Dendritic cell treated with granulocyte-macrophage colony-stimulating factor and Interleukin-4, amounts not matched to agents 40 ng/mL and 50 ng/mL, for 4 days (primary cell): ENCODE measurements at regions not wholly inside any gene's neighbourhood (a gene's known extent, or its start where the extent isn't known, plus 50 kb on each side); places are given as distances from the start of the nearest gene placed in this dataset.
"Not testable (repeated sequence)": the region's sequence is repeated elsewhere in the genome, so short reads cannot be mapped to it uniquely, and the experiment has no call there.

Experiments used
- H3K27ac Mint-ChIP-seq: one replicate; pipeline ENCODE4 v1.8.0; 2022; ENCODE audit warnings: mild to moderate bottlenecking, mixed read lengths
- H3K27me3 Mint-ChIP-seq: one replicate; pipeline ENCODE4 v1.8.0; 2022; ENCODE audit warnings: mild to moderate bottlenecking, mixed read lengths
- H3K36me3 Mint-ChIP-seq: one replicate; pipeline ENCODE4 v1.8.0; 2022; ENCODE audit warnings: low read depth, mixed read lengths
- H3K4me1 Mint-ChIP-seq: one replicate; pipeline ENCODE4 v1.8.0; 2022; ENCODE audit warnings: low read depth, mixed read lengths
- H3K4me3 Mint-ChIP-seq: one replicate; pipeline ENCODE4 v1.8.0; 2022; ENCODE audit warnings: mild to moderate bottlenecking, moderate library complexity, mixed read lengths
- H3K9me3 Mint-ChIP-seq: one replicate; pipeline ENCODE4 v1.8.0; 2022; ENCODE audit warnings: mixed read lengths
- intact Hi-C: fragments of 100-400 bp; cut with micrococcal nuclease; formaldehyde crosslinking; loops from one replicate; pipeline ENCODE4 v1.15.0; 2022

GRCh38 chr15:24076090-24076784 is 389.1 kb upstream of the NDN start:
- no peaks in the 10 kb centered on the region for H3K36me3 Mint-ChIP-seq
- intact Hi-C loops, result no loop called here
- no peaks in the 10 kb centered on the region for H3K4me1 Mint-ChIP-seq
- H3K27ac Mint-ChIP-seq, result no peak overlapping the region
- H3K4me3 Mint-ChIP-seq, result no peak overlapping the region
- H3K27me3 Mint-ChIP-seq, result no peaks in the 10 kb centered on the region
- H3K9me3 Mint-ChIP-seq, result peaks cover 31% of the 10 kb centered on the region

- Mint-ChIP-seq H3K4me1 (no peaks in the 10 kb centered on the region), H3K27ac (no peak overlapping the region), H3K27me3 (no peaks in the 10 kb centered on the region), H3K4me3 (no peak overlapping the region), H3K9me3 (peaks cover 43% of the 10 kb centered on the region), H3K36me3 (no peaks in the 10 kb centered on the region)
- intact Hi-C loops, result no loop called here
These were observed 391.4 kb upstream of the NDN start for GRCh38 chr15:24078310-24079029.

GRCh38 chr15:24088941-24089340 is 401.8 kb upstream of the NDN start:
- H3K27ac Mint-ChIP-seq, intact Hi-C loops, H3K36me3 Mint-ChIP-seq, H3K27me3 Mint-ChIP-seq, H3K4me3 Mint-ChIP-seq, H3K4me1 Mint-ChIP-seq: not testable (repeated sequence)
- H3K9me3 Mint-ChIP-seq, result peaks cover 47% of the 10 kb centered on the region

GRCh38 chr15:24101503-24101902 is 414.4 kb upstream of the NDN start:
- intact Hi-C loops, H3K27ac Mint-ChIP-seq, H3K27me3 Mint-ChIP-seq, H3K36me3 Mint-ChIP-seq, H3K4me3 Mint-ChIP-seq, H3K4me1 Mint-ChIP-seq: not testable (repeated sequence)
- H3K9me3 Mint-ChIP-seq, result peaks cover 19% of the 10 kb centered on the region

GRCh38 chr15:24107524-24107923 is 420.4 kb upstream of the NDN start:
- intact Hi-C loops, H3K27ac Mint-ChIP-seq, H3K27me3 Mint-ChIP-seq, H3K36me3 Mint-ChIP-seq, H3K4me3 Mint-ChIP-seq, H3K4me1 Mint-ChIP-seq: not testable (repeated sequence)
- peaks cover 37% of the 10 kb centered on the region for H3K9me3 Mint-ChIP-seq

GRCh38 chr15:24107948-24108347 is 420.8 kb upstream of the NDN start:
- intact Hi-C loops, H3K27me3 Mint-ChIP-seq, H3K27ac Mint-ChIP-seq, H3K36me3 Mint-ChIP-seq, H3K4me1 Mint-ChIP-seq, H3K4me3 Mint-ChIP-seq: not testable (repeated sequence)
- peaks cover 37% of the 10 kb centered on the region for H3K9me3 Mint-ChIP-seq

GRCh38 chr15:24108349-24108748 is 421.2 kb upstream of the NDN start:
- H3K27ac Mint-ChIP-seq, intact Hi-C loops, H3K27me3 Mint-ChIP-seq, H3K4me3 Mint-ChIP-seq, H3K4me1 Mint-ChIP-seq, H3K36me3 Mint-ChIP-seq: not testable (repeated sequence)
- H3K9me3 Mint-ChIP-seq, result peaks cover 37% of the 10 kb centered on the region

GRCh38 chr15:24139622-24140021 is 452.5 kb upstream of the NDN start:
- H3K4me3 Mint-ChIP-seq, intact Hi-C loops, H3K4me1 Mint-ChIP-seq, H3K27me3 Mint-ChIP-seq, H3K27ac Mint-ChIP-seq, H3K36me3 Mint-ChIP-seq: not testable (repeated sequence)
- H3K9me3 Mint-ChIP-seq, result peaks cover 21% of the 10 kb centered on the region

- peaks cover 21% of the 10 kb centered on the region for H3K9me3 Mint-ChIP-seq
- H3K4me1 Mint-ChIP-seq, H3K36me3 Mint-ChIP-seq, intact Hi-C loops, H3K27ac Mint-ChIP-seq, H3K4me3 Mint-ChIP-seq, H3K27me3 Mint-ChIP-seq: not testable (repeated sequence)
These were observed 458.0 kb upstream of the NDN start for GRCh38 chr15:24145070-24145469.

- Mint-ChIP-seq H3K4me1 (no peaks in the 10 kb centered on the region), H3K27ac (no peak overlapping the region), H3K4me3 (no peak overlapping the region), H3K27me3 (no peaks in the 10 kb centered on the region), H3K9me3 (peaks cover 20% of the 10 kb centered on the region), H3K36me3 (no peaks in the 10 kb centered on the region)
- intact Hi-C loops, result no loop called here
These were observed 459.1 kb upstream of the NDN start for GRCh38 chr15:24146251-24146650.

- intact Hi-C loops, result no loop called here
- Mint-ChIP-seq H3K9me3 (peaks cover 20% of the 10 kb centered on the region), H3K4me1 (no peaks in the 10 kb centered on the region), H3K27ac (no peak overlapping the region), H3K27me3 (no peaks in the 10 kb centered on the region), H3K4me3 (no peak overlapping the region), H3K36me3 (no peaks in the 10 kb centered on the region)
These were observed 463.4 kb upstream of the NDN start for GRCh38 chr15:24150542-24150941.

GRCh38 chr15:24158306-24158705 is 471.2 kb upstream of the NDN start:
- H3K9me3 Mint-ChIP-seq, result peaks cover 33% of the 10 kb centered on the region
- intact Hi-C loops, H3K36me3 Mint-ChIP-seq, H3K27me3 Mint-ChIP-seq, H3K4me1 Mint-ChIP-seq, H3K27ac Mint-ChIP-seq, H3K4me3 Mint-ChIP-seq: not testable (repeated sequence)

GRCh38 chr15:24165512-24165911 is 478.4 kb upstream of the NDN start:
- not testable (repeated sequence) for H3K4me1 Mint-ChIP-seq, H3K4me3 Mint-ChIP-seq, H3K27me3 Mint-ChIP-seq, H3K36me3 Mint-ChIP-seq, H3K27ac Mint-ChIP-seq
- H3K9me3 Mint-ChIP-seq, result peaks cover 26% of the 10 kb centered on the region
- intact Hi-C loops, result loop anchor here (2.0 kb wide), 1 partner anchor 73 kb away; no protein-coding TSS in a partner anchor

- H3K27me3 Mint-ChIP-seq, H3K4me1 Mint-ChIP-seq, H3K9me3 Mint-ChIP-seq, H3K4me3 Mint-ChIP-seq, H3K36me3 Mint-ChIP-seq, H3K27ac Mint-ChIP-seq, intact Hi-C loops: not testable (repeated sequence)
These were observed 473.3 kb upstream of the NPAP1 start for GRCh38 chr15:24202297-24202696.
